ENCODE measurements at regions not wholly inside any gene's neighbourhood (a gene's known extent, or its start where the extent isn't known, plus 50 kb on each side); places are given as distances from the start of the nearest gene placed in this dataset.

GRCh38 chr6:142612956-142613355 is 311.1 kb downstream of the ADGRG6 start:
- Histone ChIP-seq H3K79me2 (ENCODE audit: low read depth) (no peaks in the 10 kb centered on the region), H2AFZ (no peak overlapping the region), H3K9me2 (ENCODE audit: insufficient read depth) (no peaks in the 10 kb centered on the region), H3K4me1 (replicated peaks; ENCODE audit: insufficient read depth) (peaks cover 10% of the 10 kb centered on the region; the same call in 1 of the 2 replicates), H3K9me3 (ENCODE audit: insufficient read depth, low read depth) (0 out of 2 replicates have a peak, but pooled peaks cover 6% of the 10 kb centered on the region), H3K4me2 (no peak overlapping the region), H3F3A (ENCODE audit: insufficient read depth, low read depth) (no peaks in the 10 kb centered on the region; the same call in 1 of the 2 replicates), H3K27ac (no peak overlapping the region), H4K20me1 (ENCODE audit: insufficient read depth) (no peaks in the 10 kb centered on the region), H3K27me3 (ENCODE audit: insufficient read depth, low read depth) (no peaks in the 10 kb centered on the region), H3K36me3 (ENCODE audit: low read depth) (no peaks in the 10 kb centered on the region), H3K4me3 (no peak overlapping the region)
- ChIA-PET CTCF (no interaction called here), POLR2A (ENCODE audit: unreplicated experiment) (no interaction called here)
- DNase-seq, result no peak
- intact Hi-C loops (cut with micrococcal nuclease; ENCODE audit: unreplicated experiment), result no loop called here
- no peak for TF ChIP-seq CTCF (conservative IDR thresholded peaks at IDR 0.05)
- TF ChIP-seq EZH2 (IDR thresholded peaks at IDR 0.05; ENCODE audit: low read depth), result no peak
- BruUV-seq (replicated peaks), result no TSS peak

DNA sequence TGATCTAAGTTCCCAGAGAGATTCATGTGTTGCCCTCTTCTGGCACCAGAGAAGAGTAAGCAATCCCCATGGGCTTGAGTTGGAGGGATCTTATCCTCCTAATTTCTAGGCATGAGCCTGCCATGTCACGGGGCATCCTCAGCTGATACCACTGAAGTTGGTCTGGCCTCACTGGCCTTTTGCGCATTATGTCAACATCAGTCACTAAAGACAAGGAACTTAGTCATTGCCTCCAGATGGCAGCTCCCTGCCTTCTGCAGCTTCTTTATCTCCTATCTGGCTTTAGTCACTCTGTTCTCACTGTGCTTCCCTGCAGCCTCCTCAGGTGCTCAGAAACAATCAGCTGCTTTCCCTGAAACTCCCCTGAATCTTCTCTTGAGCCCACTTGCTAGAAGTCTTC is 312.2 kb downstream of the ADGRG6 start:
- no peaks in the 10 kb centered on the region for H3K27me3 ChIP-seq (ENCODE audit: insufficient read depth, low read depth)
- peak in 1 of 2 experiments; percentile 8 for DNase-seq
- POLR2A ChIA-PET (ENCODE audit: unreplicated experiment), result no interaction called here
- TF ChIP-seq CTCF (conservative IDR thresholded peaks at IDR 0.05) (no peak), EZH2 (IDR thresholded peaks at IDR 0.05; ENCODE audit: low read depth) (no peak)
- no peak overlapping the region for H3K27ac ChIP-seq
- no peak overlapping the region for H2AFZ ChIP-seq
- CTCF ChIA-PET, result no interaction called here
- H3K4me2 ChIP-seq, result no peak overlapping the region
- no peaks in the 10 kb centered on the region for H3K9me2 ChIP-seq (ENCODE audit: insufficient read depth)
- H3K4me1 ChIP-seq (replicated peaks; ENCODE audit: insufficient read depth), result peaks cover 10% of the 10 kb centered on the region; the same call in 1 of the 2 replicates
- no peaks in the 10 kb centered on the region for H4K20me1 ChIP-seq (ENCODE audit: insufficient read depth)
- H3K79me2 ChIP-seq (ENCODE audit: low read depth), result no peaks in the 10 kb centered on the region
- H3F3A ChIP-seq (ENCODE audit: insufficient read depth, low read depth), result no peaks in the 10 kb centered on the region; the same call in 1 of the 2 replicates
- no peak overlapping the region for H3K4me3 ChIP-seq
- 0 out of 2 replicates have a peak, but pooled peaks cover 6% of the 10 kb centered on the region for H3K9me3 ChIP-seq (ENCODE audit: insufficient read depth, low read depth)
- no peaks in the 10 kb centered on the region for H3K36me3 ChIP-seq (ENCODE audit: low read depth)
- no TSS peak for BruUV-seq (replicated peaks)
- intact Hi-C loops (cut with micrococcal nuclease; ENCODE audit: unreplicated experiment), result no loop called here

DNA sequence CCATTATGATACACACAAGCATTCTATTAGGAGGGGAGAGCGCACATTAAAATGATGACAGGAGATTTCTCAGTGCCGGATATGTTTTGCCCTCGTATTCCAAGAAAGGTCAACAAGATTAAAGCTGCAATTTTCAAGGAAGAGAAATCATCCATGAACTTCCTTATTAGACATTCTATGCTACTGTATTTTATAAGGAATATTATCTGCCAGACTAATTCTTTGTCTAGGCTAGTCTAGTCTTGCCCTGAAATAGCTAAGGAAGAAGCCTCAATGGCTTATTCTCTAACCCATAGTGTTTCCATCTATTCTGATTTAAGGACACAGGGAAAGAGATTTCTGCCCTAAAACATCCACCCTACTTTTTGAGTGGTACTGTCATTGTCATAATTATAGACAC is 315.4 kb downstream of the ADGRG6 start:
- ChIA-PET POLR2A (ENCODE audit: unreplicated experiment) (no interaction called here), CTCF (no interaction called here)
- Histone ChIP-seq H3K27ac (no peak overlapping the region), H2AFZ (no peak overlapping the region), H3K27me3 (ENCODE audit: insufficient read depth, low read depth) (no peaks in the 10 kb centered on the region), H3K9me3 (ENCODE audit: insufficient read depth, low read depth) (0 out of 2 replicates have a peak, but pooled peaks cover 5% of the 10 kb centered on the region), H3K4me3 (no peak overlapping the region), H3F3A (ENCODE audit: insufficient read depth, low read depth) (no peaks in the 10 kb centered on the region; the same call in 1 of the 2 replicates), H3K79me2 (ENCODE audit: low read depth) (no peaks in the 10 kb centered on the region), H3K9me2 (ENCODE audit: insufficient read depth) (no peaks in the 10 kb centered on the region), H4K20me1 (ENCODE audit: insufficient read depth) (no peaks in the 10 kb centered on the region), H3K4me1 (replicated peaks; ENCODE audit: insufficient read depth) (peaks cover 10% of the 10 kb centered on the region; the same call in 1 of the 2 replicates), H3K4me2 (no peak overlapping the region), H3K36me3 (ENCODE audit: low read depth) (no peaks in the 10 kb centered on the region)
- DNase-seq, result no peak
- no TSS peak for BruUV-seq (replicated peaks)
- intact Hi-C loops (cut with micrococcal nuclease; ENCODE audit: unreplicated experiment), result no loop called here
- no peak for TF ChIP-seq EZH2 (IDR thresholded peaks at IDR 0.05; ENCODE audit: low read depth)
- no peak for TF ChIP-seq CTCF (conservative IDR thresholded peaks at IDR 0.05)

Data from PC-9 (cell line).